WI38 (cell line): ENCODE measurements at regions not wholly inside any gene's neighbourhood (a gene's known extent, or its start where the extent isn't known, plus 50 kb on each side); places are given as distances from the start of the nearest gene placed in this dataset.

Experiments
- H3K4me3 ChIP-seq: 2 replicates; pipeline ENCODE4 v1.5.1; 2011; ENCODE audit warnings: low read depth, mild to moderate bottlenecking, control low read depth, low read length
- TF ChIP-seq, protein P1 (sequence below): IDR thresholded peaks from 2 replicates; pipeline ENCODE4 v1.5.1; 2012; ENCODE audit warnings: low read depth, mild to moderate bottlenecking, control low read depth, low read length

DNA sequence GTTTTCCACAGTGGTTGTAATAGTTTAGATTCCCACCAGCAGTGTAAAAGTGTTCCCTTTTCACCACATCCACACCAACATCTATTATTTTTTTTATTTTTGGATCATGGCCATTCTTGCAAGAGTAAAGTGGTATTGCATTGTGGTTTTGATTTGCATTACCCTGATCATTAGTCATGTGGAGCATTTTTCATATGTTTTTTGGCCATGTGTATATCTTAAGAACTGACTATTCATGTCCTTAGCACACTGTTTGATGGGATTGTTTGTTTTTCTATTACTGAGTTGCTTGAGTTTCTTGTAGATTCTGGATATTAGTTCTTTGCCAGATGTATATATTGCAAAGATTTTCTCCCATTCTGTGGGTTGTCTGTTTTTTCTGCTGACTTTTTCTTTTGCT is 820.1 kb downstream of the TENT5A start:
- H3K4me3 ChIP-seq, result no peak overlapping the region
- TF ChIP-seq, protein P1, sequence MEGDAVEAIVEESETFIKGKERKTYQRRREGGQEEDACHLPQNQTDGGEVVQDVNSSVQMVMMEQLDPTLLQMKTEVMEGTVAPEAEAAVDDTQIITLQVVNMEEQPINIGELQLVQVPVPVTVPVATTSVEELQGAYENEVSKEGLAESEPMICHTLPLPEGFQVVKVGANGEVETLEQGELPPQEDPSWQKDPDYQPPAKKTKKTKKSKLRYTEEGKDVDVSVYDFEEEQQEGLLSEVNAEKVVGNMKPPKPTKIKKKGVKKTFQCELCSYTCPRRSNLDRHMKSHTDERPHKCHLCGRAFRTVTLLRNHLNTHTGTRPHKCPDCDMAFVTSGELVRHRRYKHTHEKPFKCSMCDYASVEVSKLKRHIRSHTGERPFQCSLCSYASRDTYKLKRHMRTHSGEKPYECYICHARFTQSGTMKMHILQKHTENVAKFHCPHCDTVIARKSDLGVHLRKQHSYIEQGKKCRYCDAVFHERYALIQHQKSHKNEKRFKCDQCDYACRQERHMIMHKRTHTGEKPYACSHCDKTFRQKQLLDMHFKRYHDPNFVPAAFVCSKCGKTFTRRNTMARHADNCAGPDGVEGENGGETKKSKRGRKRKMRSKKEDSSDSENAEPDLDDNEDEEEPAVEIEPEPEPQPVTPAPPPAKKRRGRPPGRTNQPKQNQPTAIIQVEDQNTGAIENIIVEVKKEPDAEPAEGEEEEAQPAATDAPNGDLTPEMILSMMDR, result no peak

DNA sequence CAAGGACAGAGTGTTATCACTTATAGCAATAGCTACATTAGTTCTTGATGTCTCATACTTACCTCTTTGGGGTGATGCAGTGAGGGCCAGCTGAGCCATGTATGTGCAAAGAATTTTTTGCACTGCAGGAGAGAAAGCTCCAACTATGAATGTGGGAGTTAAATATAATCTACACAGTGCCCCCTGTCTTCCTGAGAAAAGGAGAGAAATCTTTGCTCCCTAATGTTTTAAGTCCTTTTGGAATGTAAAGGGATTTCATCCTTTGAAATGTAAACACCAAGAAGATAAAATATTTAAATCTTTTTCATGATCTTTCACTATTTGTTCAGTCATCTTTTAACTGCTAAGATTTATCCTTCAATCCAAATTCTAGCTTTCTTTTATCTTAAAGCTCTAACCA is 822.1 kb downstream of the TENT5A start:
- H3K4me3 ChIP-seq, result no peak overlapping the region
- TF ChIP-seq, protein P1, result no peak

DNA sequence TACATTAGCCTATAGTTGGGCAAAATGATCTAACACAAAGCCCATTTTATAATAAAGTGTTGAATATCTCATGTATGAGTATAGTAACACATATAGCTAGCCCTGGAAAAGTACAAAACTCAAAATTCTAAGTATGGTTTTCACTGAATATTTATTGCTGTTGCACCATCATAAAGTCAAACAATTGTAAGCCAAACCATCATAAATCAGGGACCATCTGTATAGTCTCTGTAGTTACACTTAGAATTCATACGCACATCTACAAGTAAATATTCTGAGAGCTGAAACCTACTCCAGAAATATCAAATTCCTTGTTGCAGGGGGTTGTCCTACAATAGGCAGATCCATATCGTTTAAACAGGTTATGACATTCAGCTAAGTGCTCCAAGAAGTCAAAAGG is 817.3 kb downstream of the BCKDHB start:
- TF ChIP-seq, protein P1, result no peak
- H3K4me3 ChIP-seq, result no peak overlapping the region

DNA sequence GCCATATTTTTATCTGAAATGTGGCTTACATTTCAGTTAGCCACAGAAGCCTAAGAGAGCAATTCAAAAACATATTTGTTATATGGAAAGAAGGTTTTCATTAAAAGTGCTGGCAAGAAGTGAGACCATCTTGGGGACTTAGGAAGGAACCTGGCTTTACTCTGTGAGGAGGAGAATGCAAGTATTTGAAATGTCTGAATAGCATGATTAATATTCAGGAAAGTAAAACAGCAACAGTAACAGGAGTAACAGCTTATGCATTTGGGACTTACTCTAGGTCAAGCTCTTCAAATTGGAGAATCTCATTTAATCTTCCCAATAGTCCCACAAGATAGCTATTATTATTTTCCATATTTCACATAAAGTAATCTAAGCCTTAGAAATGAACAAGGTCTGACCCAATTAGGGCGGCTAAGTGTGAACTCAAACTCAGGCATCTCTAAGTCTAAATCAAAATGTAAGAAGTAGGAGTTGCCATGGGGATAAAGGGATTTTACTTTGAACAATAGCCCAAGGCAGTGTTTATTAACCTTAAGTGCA is 816.5 kb downstream of the BCKDHB start:
- H3K4me3 ChIP-seq, result no peak overlapping the region

DNA sequence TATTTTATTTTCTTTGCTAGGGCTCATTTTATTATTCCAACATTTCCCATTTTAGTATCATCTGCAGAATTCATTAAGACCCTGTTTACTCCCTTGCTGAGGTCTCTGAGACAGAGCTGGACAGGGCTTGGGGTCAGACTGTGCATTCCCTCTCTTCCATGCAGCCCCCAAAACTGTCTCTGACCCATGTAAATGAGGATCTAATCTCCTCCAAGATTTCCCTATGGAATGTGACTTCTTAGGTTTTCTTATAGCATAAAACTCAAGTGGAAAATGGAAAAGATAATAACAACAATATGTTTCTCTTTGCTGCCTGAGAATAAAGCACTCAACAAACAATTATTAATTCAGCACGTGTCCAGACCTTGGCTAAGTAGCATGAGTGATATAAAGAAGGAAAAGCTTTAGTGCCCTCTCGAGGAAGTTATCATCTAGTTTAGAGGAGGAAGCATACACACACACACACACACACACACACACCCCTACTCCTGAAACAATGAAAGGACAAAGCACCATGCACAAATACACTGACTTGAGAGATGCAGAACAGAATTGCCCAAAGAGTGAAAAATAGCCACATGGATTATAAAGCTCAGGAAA is 815.5 kb downstream of the BCKDHB start:
- TF ChIP-seq, protein P1, result no peak
- no peak overlapping the region for H3K4me3 ChIP-seq

More for the DNA sequence above, 816.5 kb downstream of the BCKDHB start:
- TF ChIP-seq, protein P1, result no peak

DNA sequence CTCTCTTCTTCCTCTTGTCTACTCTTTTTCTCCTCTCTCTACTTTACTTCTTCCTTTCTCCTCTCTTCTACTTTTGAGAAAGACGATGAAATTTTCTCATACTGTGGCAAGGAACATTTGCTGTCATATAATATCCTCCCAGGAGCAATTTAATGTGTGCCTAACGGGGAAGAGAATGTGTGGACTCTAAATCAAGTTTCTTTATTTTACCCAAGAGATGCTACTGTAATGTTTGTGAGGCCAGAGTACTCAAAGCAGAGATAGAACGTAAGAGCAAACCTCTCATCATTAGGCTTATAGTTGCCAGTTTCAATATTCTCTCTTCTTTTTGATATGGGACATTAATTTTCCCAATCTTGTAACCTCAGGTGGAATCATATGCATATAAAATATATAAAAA is 801.4 kb downstream of the BCKDHB start:
- TF ChIP-seq, protein P1, result no peak
- H3K4me3 ChIP-seq, result no peak overlapping the region

DNA sequence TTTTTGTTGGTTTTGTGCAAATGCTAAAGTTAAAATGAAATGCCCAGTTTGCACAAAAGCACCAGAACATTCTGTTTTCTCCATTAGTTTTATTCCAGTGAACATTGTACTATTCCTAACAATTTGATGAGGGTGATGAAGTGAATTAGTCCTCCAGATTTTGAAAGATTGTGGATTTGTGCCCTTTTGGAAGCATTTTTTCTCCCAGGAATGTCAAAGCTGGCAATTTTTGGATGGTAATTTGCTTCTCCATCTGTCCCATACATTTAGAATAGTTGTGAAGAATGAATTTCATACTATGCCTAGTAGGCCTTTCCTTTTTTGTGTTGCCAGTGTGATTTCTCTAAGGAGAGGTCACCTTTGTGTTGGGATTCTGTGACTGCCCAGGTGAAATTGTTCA is 797.2 kb downstream of the BCKDHB start:
- H3K4me3 ChIP-seq, result no peak overlapping the region
- TF ChIP-seq, protein P1, result no peak
